ENCODE measurements at regions not wholly inside any gene's neighbourhood (a gene's known extent, or its start where the extent isn't known, plus 50 kb on each side); places are given as distances from the start of the nearest gene placed in this dataset.

DNA sequence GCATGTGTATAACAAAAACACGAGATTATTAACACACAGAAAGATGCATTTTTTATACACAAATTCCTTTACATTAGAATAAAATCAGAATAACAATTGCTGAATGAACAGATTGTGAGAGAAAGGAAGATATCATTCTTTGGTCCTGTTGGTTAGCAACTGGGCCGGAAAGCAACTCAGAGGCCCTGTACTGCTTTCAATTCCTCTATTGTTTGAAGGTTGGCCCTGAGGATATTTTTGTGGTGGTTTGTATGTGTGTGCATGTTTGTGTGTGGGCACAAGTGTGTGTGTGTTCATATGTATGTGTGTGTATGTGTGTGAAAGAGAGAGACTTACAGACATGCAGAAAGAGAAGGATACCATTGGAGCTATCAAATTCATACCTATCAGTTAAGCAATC is 356.8 kb upstream of the DMAC1 start:
- TF ChIP-seq, protein P1, sequence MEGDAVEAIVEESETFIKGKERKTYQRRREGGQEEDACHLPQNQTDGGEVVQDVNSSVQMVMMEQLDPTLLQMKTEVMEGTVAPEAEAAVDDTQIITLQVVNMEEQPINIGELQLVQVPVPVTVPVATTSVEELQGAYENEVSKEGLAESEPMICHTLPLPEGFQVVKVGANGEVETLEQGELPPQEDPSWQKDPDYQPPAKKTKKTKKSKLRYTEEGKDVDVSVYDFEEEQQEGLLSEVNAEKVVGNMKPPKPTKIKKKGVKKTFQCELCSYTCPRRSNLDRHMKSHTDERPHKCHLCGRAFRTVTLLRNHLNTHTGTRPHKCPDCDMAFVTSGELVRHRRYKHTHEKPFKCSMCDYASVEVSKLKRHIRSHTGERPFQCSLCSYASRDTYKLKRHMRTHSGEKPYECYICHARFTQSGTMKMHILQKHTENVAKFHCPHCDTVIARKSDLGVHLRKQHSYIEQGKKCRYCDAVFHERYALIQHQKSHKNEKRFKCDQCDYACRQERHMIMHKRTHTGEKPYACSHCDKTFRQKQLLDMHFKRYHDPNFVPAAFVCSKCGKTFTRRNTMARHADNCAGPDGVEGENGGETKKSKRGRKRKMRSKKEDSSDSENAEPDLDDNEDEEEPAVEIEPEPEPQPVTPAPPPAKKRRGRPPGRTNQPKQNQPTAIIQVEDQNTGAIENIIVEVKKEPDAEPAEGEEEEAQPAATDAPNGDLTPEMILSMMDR (IDR thresholded peaks at IDR 0.05; ENCODE audit: insufficient read depth, low read depth, low read length, missing control alignments), result no peak
- no peak for DNase-seq (ENCODE audit: low read depth)

DNA sequence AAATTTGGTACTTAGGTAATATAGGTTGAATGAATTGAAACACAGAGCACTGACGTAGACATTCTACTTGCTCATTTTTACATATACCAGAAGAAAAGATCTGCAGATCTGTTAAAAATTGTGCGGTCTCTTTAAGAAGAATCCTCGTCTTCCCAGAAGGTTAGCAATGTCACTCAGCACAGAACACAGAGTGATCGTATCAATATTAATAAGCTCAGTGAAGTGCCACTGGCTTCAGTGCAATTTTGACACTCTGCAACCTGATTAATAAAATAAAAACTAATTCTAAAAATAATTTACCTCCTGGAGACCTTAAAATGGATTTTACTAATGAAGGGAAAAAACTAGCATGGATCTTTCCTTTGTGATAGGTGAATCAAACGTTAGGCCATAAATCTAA is 356.1 kb upstream of the DMAC1 start:
- TF ChIP-seq, protein P1 (IDR thresholded peaks at IDR 0.05; ENCODE audit: insufficient read depth, low read depth, low read length, missing control alignments), result no peak
- DNase-seq (ENCODE audit: low read depth), result no peak
- H3K4me3 ChIP-seq (ENCODE audit: low read depth, low read length), result no peak overlapping the region

More for the DNA sequence above, 356.8 kb upstream of the DMAC1 start:
- no peak overlapping the region for H3K4me3 ChIP-seq (ENCODE audit: low read depth, low read length)

DNA sequence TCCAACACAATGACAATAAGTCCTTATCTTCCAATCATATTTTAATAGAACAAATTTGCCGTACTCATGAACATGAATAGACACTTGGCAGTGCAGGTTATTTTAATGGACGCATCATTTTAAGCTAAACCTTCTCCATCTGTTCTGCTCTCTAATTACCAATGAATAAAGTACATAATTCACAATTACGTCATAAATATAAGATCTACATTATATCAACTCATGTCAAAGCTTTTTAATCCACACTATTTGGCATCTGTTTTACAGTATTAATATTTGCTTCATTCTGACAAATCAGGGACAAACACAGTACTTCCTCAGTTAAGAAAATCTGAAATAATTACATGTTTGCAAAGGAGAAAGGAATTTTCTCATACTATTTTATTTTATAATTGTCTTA is 344.1 kb upstream of the DMAC1 start:
- no peak overlapping the region for H3K4me3 ChIP-seq (ENCODE audit: low read depth, low read length)
- TF ChIP-seq, protein P1 (IDR thresholded peaks at IDR 0.05; ENCODE audit: insufficient read depth, low read depth, low read length, missing control alignments), result no peak
- no peak for DNase-seq (ENCODE audit: low read depth)

DNA sequence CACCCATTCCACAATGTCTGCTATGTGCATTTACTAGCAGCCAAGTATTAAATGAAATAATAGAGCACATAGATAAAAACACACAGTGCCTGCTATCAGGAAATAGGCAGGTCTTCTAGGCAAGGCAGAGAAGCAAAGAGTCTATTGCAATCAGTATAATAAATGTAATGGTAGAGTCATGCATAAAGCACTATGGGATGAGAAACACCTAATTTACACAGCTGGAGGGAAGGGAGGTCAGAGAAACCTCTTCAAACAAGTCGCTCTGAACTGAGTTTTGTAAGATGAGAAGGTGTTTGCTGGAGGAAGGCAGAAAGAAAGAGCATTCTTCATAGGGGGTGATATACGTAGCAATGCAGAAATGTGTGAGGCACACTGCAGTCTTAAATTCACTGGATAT is 341.0 kb upstream of the DMAC1 start:
- no peak for DNase-seq (ENCODE audit: low read depth)
- H3K4me3 ChIP-seq (ENCODE audit: low read depth, low read length), result no peak overlapping the region
- TF ChIP-seq, protein P1 (IDR thresholded peaks at IDR 0.05; ENCODE audit: insufficient read depth, low read depth, low read length, missing control alignments), result no peak

DNA sequence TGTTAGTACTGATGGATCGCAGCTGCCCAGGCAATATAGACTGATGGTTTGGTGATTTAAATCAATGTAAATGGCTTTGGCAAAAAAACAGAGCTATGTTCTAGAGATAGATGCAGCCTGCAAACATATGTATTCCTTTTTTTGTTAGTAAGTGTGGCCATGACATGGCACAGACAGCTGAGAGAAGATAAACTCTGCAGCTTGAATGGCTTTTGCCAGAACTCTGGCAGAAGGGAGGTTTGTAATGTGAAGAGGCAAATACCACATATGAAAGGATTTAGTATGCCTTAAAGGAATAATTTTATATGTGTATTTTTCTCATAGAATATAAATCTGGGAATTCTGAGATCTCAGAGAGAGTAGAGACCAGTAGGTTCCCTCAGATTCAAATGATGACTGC is 340.2 kb upstream of the DMAC1 start:
- H3K4me3 ChIP-seq (ENCODE audit: low read depth, low read length), result no peak overlapping the region
- DNase-seq (ENCODE audit: low read depth), result no peak
- TF ChIP-seq, protein P1 (IDR thresholded peaks at IDR 0.05; ENCODE audit: insufficient read depth, low read depth, low read length, missing control alignments), result no peak

DNA sequence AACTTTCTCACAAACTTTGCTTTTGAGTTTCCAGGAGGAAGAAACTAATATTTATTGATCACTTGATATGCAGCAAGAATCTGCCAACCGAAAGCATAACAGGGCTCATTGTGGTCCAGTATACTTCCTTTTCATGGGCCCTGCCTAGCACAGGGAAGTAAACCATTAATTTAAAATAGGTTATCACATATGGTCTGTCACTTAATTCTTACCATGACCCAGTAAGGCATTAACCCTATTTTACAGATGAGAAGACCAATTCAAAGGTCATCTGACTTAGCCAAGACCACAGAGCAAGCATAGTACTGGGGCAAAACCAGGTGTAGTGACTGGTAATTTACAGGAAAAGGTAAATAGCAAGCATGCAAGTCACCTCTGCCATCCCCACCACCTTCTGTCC is 336.9 kb upstream of the DMAC1 start:
- no peak overlapping the region for H3K4me3 ChIP-seq (ENCODE audit: low read depth, low read length)
- no peak for DNase-seq (ENCODE audit: low read depth)
- TF ChIP-seq, protein P1 (IDR thresholded peaks at IDR 0.05; ENCODE audit: insufficient read depth, low read depth, low read length, missing control alignments), result no peak

DNA sequence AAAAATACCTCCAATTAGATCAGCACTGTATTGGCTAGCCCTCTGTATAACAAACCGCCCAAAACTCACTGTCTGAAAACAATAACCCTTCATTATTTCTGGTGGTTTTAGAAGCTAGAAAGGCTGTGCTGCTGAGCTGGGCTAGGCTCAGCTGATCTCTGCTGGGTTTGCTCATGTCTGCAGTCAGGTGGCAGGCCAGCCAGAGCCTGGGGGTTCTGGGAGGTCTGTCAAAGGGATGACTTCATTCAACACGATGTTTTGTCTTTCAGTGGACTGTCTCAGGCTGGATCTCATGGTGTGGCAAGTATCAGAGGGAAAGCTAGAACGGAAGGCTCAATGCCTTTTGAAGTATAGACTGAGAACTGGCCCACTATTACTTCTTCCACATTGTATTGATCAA is 335.1 kb upstream of the DMAC1 start:
- no peak for DNase-seq (ENCODE audit: low read depth)
- H3K4me3 ChIP-seq (ENCODE audit: low read depth, low read length), result no peak overlapping the region
- TF ChIP-seq, protein P1 (IDR thresholded peaks at IDR 0.05; ENCODE audit: insufficient read depth, low read depth, low read length, missing control alignments), result no peak
